Fibroblast of skin of abdomen (primary cell): ENCODE measurements at regions not wholly inside any gene's neighbourhood (a gene's known extent, or its start where the extent isn't known, plus 50 kb on each side); places are given as distances from the start of the nearest gene placed in this dataset.
A peak's percentile ranks its signal among the peaks of the same experiment; 100 is the strongest.

ENCODE experiments used
- DNase-seq: peaks from one replicate; pipeline ENCODE4 v3.0.0-alpha.2; 2013

- DNase-seq = no peak
These were observed 52.4 kb upstream of the FICD start for GRCh38 chr12:108462686-108463085.

DNA sequence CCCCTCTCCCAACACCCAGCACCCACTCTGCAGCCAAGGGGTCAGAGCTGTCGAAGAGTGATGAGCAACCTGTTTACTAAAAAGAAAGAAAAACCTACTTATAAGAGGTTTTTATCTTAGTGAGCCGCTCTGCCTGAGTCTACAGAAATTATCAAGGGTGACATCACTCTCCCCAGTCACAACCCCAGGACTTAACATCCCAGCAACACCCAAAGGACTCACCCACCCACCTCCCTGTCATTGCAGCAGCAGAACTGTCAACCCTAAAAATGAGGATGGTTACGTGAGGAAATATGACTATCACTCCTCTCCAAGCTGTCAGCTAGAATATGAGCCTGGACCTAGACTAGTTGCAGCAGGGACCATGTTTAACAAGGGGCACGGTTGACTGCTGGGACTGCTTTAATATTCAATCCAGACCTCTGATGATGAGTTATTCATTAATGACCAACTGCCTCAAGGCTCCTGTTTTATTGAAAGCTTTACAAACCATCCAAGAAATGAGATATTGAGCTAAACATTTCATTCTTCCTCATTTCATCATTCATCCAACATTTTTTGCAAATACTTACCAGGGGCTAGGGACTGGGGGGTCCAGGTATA, 53.9 kb upstream of the FICD start:
- no peak for DNase-seq

DNA sequence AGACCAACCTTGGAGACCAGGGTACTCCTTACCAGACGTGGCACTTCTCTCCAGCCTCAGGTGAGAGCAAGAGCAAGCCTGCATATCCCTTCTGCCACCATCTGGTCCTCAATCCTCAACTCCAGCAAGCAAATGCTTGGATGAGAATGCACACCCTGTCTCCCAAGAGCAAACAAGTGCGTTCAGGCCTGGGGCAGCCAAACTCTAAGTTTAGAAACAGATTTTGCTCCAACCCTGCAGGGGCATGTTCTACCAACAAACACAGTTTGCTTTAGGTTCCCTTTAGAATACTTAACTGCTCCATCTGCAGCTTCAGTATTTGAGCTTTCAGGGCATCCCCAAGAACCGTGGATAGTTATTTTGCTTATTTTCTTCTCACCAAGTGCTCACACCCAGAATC, 55.9 kb upstream of the FICD start:
- no peak for DNase-seq

GRCh38 chr12:108457734-108458361, 57.2 kb upstream of the FICD start:
- no peak for DNase-seq

DNA sequence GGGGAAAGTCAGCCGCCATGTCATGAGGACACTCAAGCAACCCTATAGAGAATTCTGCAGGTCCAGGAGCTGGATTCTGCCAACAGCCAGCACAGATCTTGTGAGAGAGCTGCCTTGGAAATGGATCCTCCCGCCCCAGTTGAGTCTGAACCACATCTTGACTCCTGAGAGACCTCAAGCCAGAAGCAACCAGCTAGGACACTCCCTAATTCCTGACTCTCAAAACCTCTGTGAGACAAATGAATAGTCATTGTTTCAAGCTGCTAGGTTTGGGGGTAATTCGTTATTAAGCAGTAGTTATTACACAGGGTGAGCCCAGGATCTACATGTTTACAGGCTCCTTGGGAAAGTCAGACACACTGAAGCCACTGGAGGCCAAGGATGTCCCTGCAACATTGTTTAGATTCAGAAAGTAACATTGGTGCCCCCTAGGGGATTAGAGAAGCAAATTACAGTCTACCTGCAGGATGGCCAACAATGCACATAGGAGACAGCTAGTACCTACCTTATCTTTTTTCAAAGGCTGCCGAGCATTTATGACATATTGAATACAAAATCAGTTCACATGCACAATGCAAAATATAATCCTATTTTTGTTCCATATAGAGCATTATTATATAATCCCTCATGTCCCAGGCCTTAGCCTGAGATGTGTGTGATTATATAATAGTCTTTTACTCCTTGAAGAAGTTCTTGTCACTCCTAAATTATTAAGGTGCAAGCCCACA, 57.9 kb upstream of the FICD start:
- DNase-seq = peak; percentile 50

DNA sequence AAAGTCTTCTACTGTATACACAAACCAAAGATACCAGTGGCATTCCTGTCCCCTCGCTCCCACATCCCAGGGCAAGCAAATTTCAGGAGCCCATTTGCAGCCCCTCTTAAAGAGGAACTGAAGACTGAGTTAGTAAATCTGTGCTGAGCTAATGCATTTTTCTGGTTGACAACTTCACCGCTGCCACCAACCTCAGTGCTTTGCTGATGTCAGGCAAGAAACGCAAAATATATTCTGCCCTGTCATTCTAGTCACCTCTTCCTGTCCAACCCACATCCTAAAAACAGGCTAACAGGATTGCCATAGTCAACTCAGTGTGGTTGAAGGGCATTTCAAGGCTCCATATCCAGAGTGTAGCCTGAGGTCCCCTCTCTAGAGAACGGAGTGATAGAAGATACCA, 59.4 kb upstream of the FICD start:
- DNase-seq = no peak

GRCh38 chr12:108454539-108455139, 60.4 kb upstream of the FICD start:
- DNase-seq = no peak

GRCh38 chr12:108449478-108449877, 65.6 kb upstream of the FICD start:
- no peak for DNase-seq

- no peak for DNase-seq
These were observed 66.8 kb upstream of the FICD start for GRCh38 chr12:108448246-108448645.

DNA sequence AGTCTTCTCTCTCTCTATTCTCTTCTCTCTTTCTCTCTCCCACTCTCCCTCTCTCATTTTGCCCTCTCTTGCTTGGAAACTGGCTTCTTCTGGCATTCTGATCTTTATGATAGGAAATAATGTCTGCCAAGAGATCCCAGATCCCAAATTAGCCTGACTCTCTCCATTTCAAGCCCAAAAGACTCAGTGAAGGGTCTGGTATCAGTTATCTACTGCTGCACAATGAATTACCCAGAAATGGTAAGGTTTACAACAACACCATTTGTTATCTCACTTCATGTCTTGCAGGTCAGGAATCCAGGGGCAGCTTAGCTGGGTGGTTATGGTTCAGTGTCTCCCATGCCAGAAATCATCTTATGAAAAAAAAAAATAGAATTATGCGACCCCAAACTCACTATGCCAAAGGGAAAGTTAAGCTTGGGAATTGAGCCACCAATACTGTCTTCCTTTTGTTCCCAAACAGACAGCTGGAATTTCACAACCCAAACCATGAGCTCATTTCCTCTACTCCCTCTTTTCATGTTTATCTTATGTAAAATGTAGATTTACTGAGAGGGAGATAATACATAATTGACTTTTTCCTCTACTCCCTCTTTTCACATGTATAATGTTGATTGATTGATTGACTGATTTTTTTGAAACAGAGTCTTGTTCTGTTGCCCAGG, 67.8 kb upstream of the FICD start:
- DNase-seq = peak; percentile 23

DNA sequence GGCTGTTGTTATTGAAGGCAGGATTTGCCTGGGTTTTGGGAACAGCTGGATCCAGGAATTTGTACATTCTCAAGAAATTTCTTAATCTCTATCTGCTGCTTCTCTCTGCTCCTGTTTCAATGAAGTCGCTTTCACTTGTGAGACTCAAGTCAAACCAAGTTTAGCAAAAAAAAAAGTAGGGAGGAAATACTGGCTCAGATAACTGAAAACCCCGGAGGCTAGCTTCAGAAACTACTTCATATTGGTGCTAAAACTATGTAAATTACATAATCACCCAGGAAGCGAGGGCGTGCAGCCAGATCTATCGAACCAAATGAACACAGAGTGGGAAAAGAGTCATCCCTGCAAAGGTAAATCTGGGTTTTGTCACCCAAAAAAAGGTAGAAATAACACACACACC, 68.3 kb upstream of the FICD start:
- DNase-seq = peak; percentile 28

DNA sequence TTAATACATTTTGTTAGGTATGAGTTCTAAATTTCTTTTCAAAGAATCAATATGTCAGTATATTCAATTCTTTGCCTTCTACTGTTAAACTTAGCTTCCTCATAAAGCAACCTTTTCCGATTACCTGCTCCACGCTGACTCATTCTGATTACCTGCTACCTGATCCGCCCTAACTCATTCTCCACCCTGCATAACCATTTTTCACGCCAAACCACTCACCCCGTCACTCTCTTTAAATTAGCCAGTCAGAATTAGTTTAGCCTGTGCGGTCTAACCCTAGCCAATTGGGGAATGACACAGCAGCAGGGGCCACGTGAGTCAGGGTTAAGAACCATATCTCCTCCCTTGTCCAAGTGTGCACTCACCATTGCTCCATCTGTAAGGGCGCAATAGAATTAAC, 72.2 kb upstream of the FICD start:
- no peak for DNase-seq

DNA sequence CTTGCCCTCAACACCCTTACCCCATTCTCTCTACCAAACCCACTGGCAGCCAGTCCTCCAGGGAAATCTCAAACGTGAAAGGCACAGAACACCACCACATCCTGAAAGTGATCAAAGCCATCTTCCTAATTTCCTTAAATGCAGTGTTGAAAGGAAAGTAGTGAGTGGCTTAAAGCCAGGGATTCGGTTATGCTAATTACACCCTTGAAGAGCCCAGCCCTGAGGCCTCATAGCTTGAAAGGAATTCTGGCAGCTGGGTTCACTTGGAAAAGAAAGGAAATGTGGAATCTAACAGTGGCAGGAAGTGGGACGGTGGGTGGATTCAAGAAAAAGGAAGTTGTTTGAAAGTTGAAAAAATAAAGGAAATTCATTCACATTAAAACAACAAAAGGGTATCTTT, 73.0 kb upstream of the FICD start:
- peak; percentile 34 for DNase-seq

DNA sequence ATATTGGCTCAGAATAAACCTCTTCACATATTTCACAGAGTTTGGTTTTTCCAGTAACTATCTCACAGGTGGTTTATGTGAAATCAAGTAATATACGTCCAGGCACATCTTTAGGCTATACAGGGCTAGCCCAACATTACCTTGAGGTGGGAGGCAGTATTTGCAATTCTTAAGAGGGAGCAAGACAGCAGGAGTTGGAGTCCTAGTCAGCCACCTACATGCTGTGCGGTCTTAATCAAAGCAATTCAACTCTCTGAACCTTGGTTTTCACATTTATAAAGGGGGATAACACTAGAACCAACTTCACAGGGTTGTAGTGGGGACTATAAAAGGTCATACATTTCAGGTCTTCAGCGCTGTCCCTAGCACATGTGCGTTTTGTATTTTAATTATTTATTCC, 73.5 kb upstream of the FICD start:
- DNase-seq = no peak

GRCh38 chr12:108440736-108441135, 74.3 kb upstream of the FICD start:
- DNase-seq = no peak

DNA sequence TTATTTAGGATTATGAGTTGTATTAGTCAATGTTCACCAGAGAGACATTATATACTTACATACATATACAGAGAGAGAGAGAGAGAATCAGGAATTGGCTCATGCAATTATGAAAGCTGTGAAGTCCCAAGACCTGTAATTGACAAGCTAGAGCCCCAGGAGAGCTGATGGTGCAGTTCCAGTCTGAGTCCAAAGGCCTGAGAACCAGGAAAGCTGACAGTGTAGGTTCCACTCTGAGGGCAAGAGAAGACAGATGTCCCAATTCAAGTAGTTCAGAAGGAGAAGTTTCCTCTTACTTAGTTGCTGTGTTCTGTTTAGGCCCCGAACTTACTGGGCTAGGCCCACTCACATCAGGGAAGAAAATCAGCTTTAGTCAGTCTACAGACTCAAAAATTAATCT, 76.4 kb upstream of the FICD start:
- DNase-seq = no peak

- no peak for DNase-seq
These were observed 82.5 kb upstream of the FICD start for GRCh38 chr12:108432423-108433121.

DNA sequence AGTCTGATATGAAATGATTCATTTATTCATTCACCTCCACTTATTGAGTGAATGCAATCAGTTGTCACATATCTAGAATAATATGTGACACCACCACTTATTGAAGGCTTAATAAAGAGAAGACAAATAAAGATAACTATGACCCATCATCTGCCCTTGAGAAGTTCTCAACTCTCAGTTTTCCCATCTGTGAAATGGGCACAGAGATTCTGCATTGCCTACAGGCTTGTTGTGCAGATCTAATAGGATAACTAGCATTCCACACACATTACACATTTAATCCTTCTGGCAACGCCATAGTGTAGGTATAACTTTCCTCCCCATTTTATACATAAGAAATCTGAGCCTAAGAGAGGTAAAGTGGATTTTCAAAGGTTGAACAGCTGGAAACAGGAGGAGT, 84.2 kb upstream of the FICD start:
- DNase-seq = no peak

DNA sequence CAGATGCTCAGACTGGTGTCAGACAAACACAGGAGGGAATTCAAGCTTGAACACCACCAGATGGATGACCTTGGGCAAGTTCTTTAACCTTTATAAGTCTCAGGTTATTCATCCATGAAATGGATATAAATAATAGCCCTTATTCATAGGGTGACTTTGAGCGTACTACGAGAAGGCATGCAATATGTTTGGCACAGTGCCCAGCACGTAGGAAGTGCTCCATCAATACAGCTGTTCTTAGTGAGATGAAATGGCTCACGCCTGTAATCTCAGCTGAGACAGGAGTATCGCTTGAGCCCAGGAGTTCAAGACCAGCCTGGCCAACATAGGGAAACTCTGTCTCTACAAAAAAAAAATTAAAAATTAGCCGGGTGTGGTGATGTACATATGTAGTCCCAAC, 84.8 kb upstream of the FICD start:
- peak; percentile 27 for DNase-seq

GRCh38 chr12:108425238-108425795, 86.2 kb upstream of the CMKLR1 start:
- DNase-seq = peak; percentile 18

GRCh38 chr12:108424816-108425215, 85.7 kb upstream of the CMKLR1 start:
- DNase-seq = no peak

- no peak for DNase-seq
These were observed 84.9 kb upstream of the CMKLR1 start for GRCh38 chr12:108424026-108424425.
